ENCODE measurements at regions not wholly inside any gene's neighbourhood (a gene's known extent, or its start where the extent isn't known, plus 50 kb on each side); places are given as distances from the start of the nearest gene placed in this dataset.

DNA sequence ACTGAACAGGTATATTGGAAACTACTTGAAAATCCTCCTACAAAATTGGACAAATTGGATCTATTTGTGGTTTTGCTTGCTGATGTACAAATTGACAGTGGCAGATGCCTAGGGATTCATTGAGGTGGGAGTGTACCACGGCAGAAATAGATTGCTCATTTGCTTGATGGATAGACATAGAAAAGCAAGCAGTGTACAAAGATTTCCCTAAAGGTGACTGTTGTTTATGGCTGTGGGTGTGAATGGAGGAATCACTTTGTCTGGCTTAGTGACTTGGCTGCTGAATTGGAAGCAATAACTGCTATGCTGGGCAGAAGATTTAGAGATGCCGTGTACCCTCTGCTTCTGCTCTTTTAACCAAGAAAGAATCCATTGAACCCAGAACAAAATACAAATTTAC, 191.0 kb upstream of the GRID2 start:
- Histone ChIP-seq H3K9me3 (replicated peaks in 1 of 2; ENCODE audit: control insufficient read depth in 2 of 2, insufficient read depth in 1 of 2, low read depth in 1 of 2, low read length in 2 of 2) (no peaks in the 10 kb centered on the region), H2BK15ac (ENCODE audit: low read length) (no peak overlapping the region)
- WGBS, 2 donors (ENCODE audit: extremely low coverage in 2 of 2, insufficient read length in 2 of 2, insufficient replicate concordance in 1 of 2), result no CpG with 5 or more reads among the region's 2 CpGs

GRCh38 chr4:92120810-92121498, 182.8 kb upstream of the GRID2 start:
- no peak for DNase-seq (ENCODE audit: low spot score)
- WGBS, 2 donors (ENCODE audit: extremely low coverage in 2 of 2, insufficient read length in 2 of 2, insufficient replicate concordance in 1 of 2), result no CpG with 5 or more reads among the region's 6 CpGs
- Histone ChIP-seq H3K4me1 (ENCODE audit: control insufficient read depth in 2 of 2, insufficient read depth in 1 of 2, low read depth in 1 of 2, low read length in 2 of 2) (no peaks in the 10 kb centered on the region), H3K27ac (replicated peaks; ENCODE audit: low read length) (no peak overlapping the region), H3K79me1 (ENCODE audit: low read depth, low read length) (no peaks in the 10 kb centered on the region), H3K4ac (ENCODE audit: low read length) (no peak overlapping the region), H3K9me3 (replicated peaks in 1 of 2; ENCODE audit: control insufficient read depth in 2 of 2, insufficient read depth in 1 of 2, low read depth in 1 of 2, low read length in 2 of 2) (no peaks in the 10 kb centered on the region), H3K4me3 (ENCODE audit: low read length in 2 of 2) (no peak overlapping the region), H2BK120ac (ENCODE audit: low read depth, low read length) (no peak overlapping the region), H3K27me3 (ENCODE audit: control insufficient read depth in 3 of 3, insufficient read depth in 3 of 3, low read depth in 1 of 3, low read length in 3 of 3) (no peaks in the 10 kb centered on the region), H2AK5ac (ENCODE audit: low read depth, low read length) (no peak overlapping the region), H3K36me3 (replicated peaks in 1 of 2; ENCODE audit: control insufficient read depth in 2 of 2, insufficient read depth in 2 of 2, low read length in 2 of 2) (no peaks in the 10 kb centered on the region), H4K8ac (ENCODE audit: low read depth, low read length) (no peak overlapping the region), H2BK5ac (ENCODE audit: low read length) (no peak overlapping the region), H2BK12ac (ENCODE audit: low read length) (no peak overlapping the region), H3K18ac (ENCODE audit: low read length) (no peak overlapping the region), H3K9ac (ENCODE audit: low read depth, low read length, poor library complexity) (no peak overlapping the region), H3K14ac (ENCODE audit: low read length) (no peak overlapping the region), H2AFZ (ENCODE audit: low read length) (no peak overlapping the region), H2BK15ac (ENCODE audit: low read length) (no peak overlapping the region), H3K4me2 (ENCODE audit: insufficient read depth, low read length, poor library complexity, severe bottlenecking) (no peak overlapping the region), H4K91ac (ENCODE audit: low read depth, low read length, poor library complexity) (no peak overlapping the region), H3K23ac (ENCODE audit: low read depth, low read length, poor library complexity) (no peak overlapping the region)

More for the DNA sequence above, 191.0 kb upstream of the GRID2 start:
- no peak overlapping the region for H3K23ac ChIP-seq (ENCODE audit: low read depth, low read length, poor library complexity)
- no peaks in the 10 kb centered on the region for H3K79me1 ChIP-seq (ENCODE audit: low read depth, low read length)
- H3K9ac ChIP-seq (ENCODE audit: low read depth, low read length, poor library complexity), result no peak overlapping the region
- no peak overlapping the region for H3K4me2 ChIP-seq (ENCODE audit: insufficient read depth, low read length, poor library complexity, severe bottlenecking)
- no peaks in the 10 kb centered on the region for H3K36me3 ChIP-seq (replicated peaks in 1 of 2; ENCODE audit: control insufficient read depth in 2 of 2, insufficient read depth in 2 of 2, low read length in 2 of 2)
- no peak overlapping the region for H2BK12ac ChIP-seq (ENCODE audit: low read length)
- no peak overlapping the region for H4K91ac ChIP-seq (ENCODE audit: low read depth, low read length, poor library complexity)
- H3K4ac ChIP-seq (ENCODE audit: low read length), result no peak overlapping the region
- no peak overlapping the region for H2BK5ac ChIP-seq (ENCODE audit: low read length)
- DNase-seq (ENCODE audit: low spot score), result no peak
- no peaks in the 10 kb centered on the region for H3K4me1 ChIP-seq (ENCODE audit: control insufficient read depth in 2 of 2, insufficient read depth in 1 of 2, low read depth in 1 of 2, low read length in 2 of 2)
- H3K18ac ChIP-seq (ENCODE audit: low read length), result no peak overlapping the region
- no peak overlapping the region for H3K14ac ChIP-seq (ENCODE audit: low read length)
- H2BK120ac ChIP-seq (ENCODE audit: low read depth, low read length), result no peak overlapping the region
- no peak overlapping the region for H2AFZ ChIP-seq (ENCODE audit: low read length)
- H4K8ac ChIP-seq (ENCODE audit: low read depth, low read length), result no peak overlapping the region
- no peak overlapping the region for H3K4me3 ChIP-seq (ENCODE audit: low read length in 2 of 2)
- H2AK5ac ChIP-seq (ENCODE audit: low read depth, low read length), result no peak overlapping the region
- no peaks in the 10 kb centered on the region for H3K27me3 ChIP-seq (ENCODE audit: control insufficient read depth in 3 of 3, insufficient read depth in 3 of 3, low read depth in 1 of 3, low read length in 3 of 3)
- H3K27ac ChIP-seq (replicated peaks; ENCODE audit: low read length), result no peak overlapping the region

- no peak overlapping the region for H4K8ac ChIP-seq (ENCODE audit: low read depth, low read length)
- H2AK5ac ChIP-seq (ENCODE audit: low read depth, low read length), result no peak overlapping the region
- H2BK15ac ChIP-seq (ENCODE audit: low read length), result no peak overlapping the region
- no peaks in the 10 kb centered on the region for H3K9me3 ChIP-seq (replicated peaks in 1 of 2; ENCODE audit: control insufficient read depth in 2 of 2, insufficient read depth in 1 of 2, low read depth in 1 of 2, low read length in 2 of 2)
- no peaks in the 10 kb centered on the region for H3K79me1 ChIP-seq (ENCODE audit: low read depth, low read length)
- H3K36me3 ChIP-seq (replicated peaks in 1 of 2; ENCODE audit: control insufficient read depth in 2 of 2, insufficient read depth in 2 of 2, low read length in 2 of 2), result no peaks in the 10 kb centered on the region
- H3K27me3 ChIP-seq (ENCODE audit: control insufficient read depth in 3 of 3, insufficient read depth in 3 of 3, low read depth in 1 of 3, low read length in 3 of 3), result no peaks in the 10 kb centered on the region
- no peak overlapping the region for H3K4me2 ChIP-seq (ENCODE audit: insufficient read depth, low read length, poor library complexity, severe bottlenecking)
- H2BK5ac ChIP-seq (ENCODE audit: low read length), result no peak overlapping the region
- no peak overlapping the region for H3K18ac ChIP-seq (ENCODE audit: low read length)
- no peak overlapping the region for H2BK12ac ChIP-seq (ENCODE audit: low read length)
- no peak overlapping the region for H4K91ac ChIP-seq (ENCODE audit: low read depth, low read length, poor library complexity)
- no peak overlapping the region for H2BK120ac ChIP-seq (ENCODE audit: low read depth, low read length)
- H3K4ac ChIP-seq (ENCODE audit: low read length), result no peak overlapping the region
- H3K14ac ChIP-seq (ENCODE audit: low read length), result no peak overlapping the region
- H3K23ac ChIP-seq (ENCODE audit: low read depth, low read length, poor library complexity), result no peak overlapping the region
- no peak overlapping the region for H2AFZ ChIP-seq (ENCODE audit: low read length)
- no peak overlapping the region for H3K9ac ChIP-seq (ENCODE audit: low read depth, low read length, poor library complexity)
- no peak for DNase-seq (ENCODE audit: low spot score)
- no peak overlapping the region for H3K27ac ChIP-seq (replicated peaks; ENCODE audit: low read length)
- H3K4me1 ChIP-seq (ENCODE audit: control insufficient read depth in 2 of 2, insufficient read depth in 1 of 2, low read depth in 1 of 2, low read length in 2 of 2), result no peaks in the 10 kb centered on the region
- no CpG with 5 or more reads among the region's 3 CpGs for WGBS, 2 donors (ENCODE audit: extremely low coverage in 2 of 2, insufficient read length in 2 of 2, insufficient replicate concordance in 1 of 2)
- no peak overlapping the region for H3K4me3 ChIP-seq (ENCODE audit: low read length in 2 of 2)
Observed at GRCh38 chr4:92122911-92123310, 180.9 kb upstream of the GRID2 start.

GRCh38 chr4:92128676-92129075, 175.1 kb upstream of the GRID2 start:
- Histone ChIP-seq H3K4ac (ENCODE audit: low read length) (no peak overlapping the region), H3K4me3 (ENCODE audit: low read length in 2 of 2) (no peak overlapping the region), H4K8ac (ENCODE audit: low read depth, low read length) (no peak overlapping the region), H3K79me1 (ENCODE audit: low read depth, low read length) (no peaks in the 10 kb centered on the region), H2BK5ac (ENCODE audit: low read length) (no peak overlapping the region), H4K91ac (ENCODE audit: low read depth, low read length, poor library complexity) (no peak overlapping the region), H2AK5ac (ENCODE audit: low read depth, low read length) (no peak overlapping the region), H2BK12ac (ENCODE audit: low read length) (no peak overlapping the region), H3K23ac (ENCODE audit: low read depth, low read length, poor library complexity) (no peak overlapping the region), H2BK120ac (ENCODE audit: low read depth, low read length) (no peak overlapping the region), H3K4me1 (ENCODE audit: control insufficient read depth in 2 of 2, insufficient read depth in 1 of 2, low read depth in 1 of 2, low read length in 2 of 2) (no peaks in the 10 kb centered on the region), H2BK15ac (ENCODE audit: low read length) (no peak overlapping the region), H2AFZ (ENCODE audit: low read length) (no peak overlapping the region), H3K27ac (replicated peaks; ENCODE audit: low read length) (no peak overlapping the region), H3K14ac (ENCODE audit: low read length) (no peak overlapping the region), H3K9me3 (replicated peaks in 1 of 2; ENCODE audit: control insufficient read depth in 2 of 2, insufficient read depth in 1 of 2, low read depth in 1 of 2, low read length in 2 of 2) (no peaks in the 10 kb centered on the region), H3K36me3 (replicated peaks in 1 of 2; ENCODE audit: control insufficient read depth in 2 of 2, insufficient read depth in 2 of 2, low read length in 2 of 2) (no peaks in the 10 kb centered on the region), H3K4me2 (ENCODE audit: insufficient read depth, low read length, poor library complexity, severe bottlenecking) (no peak overlapping the region), H3K18ac (ENCODE audit: low read length) (no peak overlapping the region), H3K9ac (ENCODE audit: low read depth, low read length, poor library complexity) (no peak overlapping the region), H3K27me3 (ENCODE audit: control insufficient read depth in 3 of 3, insufficient read depth in 3 of 3, low read depth in 1 of 3, low read length in 3 of 3) (no peaks in the 10 kb centered on the region)
- WGBS, 2 donors (ENCODE audit: extremely low coverage in 2 of 2, insufficient read length in 2 of 2, insufficient replicate concordance in 1 of 2), result no CpG with 5 or more reads among the region's 1 CpG
- no peak for DNase-seq (ENCODE audit: low spot score)

Data from neuronal stem cell (in vitro differentiated cells).